GM23338 (cell line): ENCODE measurements at regions not wholly inside any gene's neighbourhood (a gene's known extent, or its start where the extent isn't known, plus 50 kb on each side); places are given as distances from the start of the nearest gene placed in this dataset.

ENCODE experiments used
- ATAC-seq: fragments of 200-7000 bp; cut with Tn5 transposase; 3 replicates; pipeline ENCODE4 v1.9.1; 2020
- DNase-seq: peaks from one replicate; pipeline ENCODE4 v3.0.0-alpha.2; 2015; ENCODE audit warnings: low spot score
- H2AFZ ChIP-seq: fragments of 200-600 bp; sonication (generic); 2 replicates; pipeline ENCODE4 v1.8.0; 2016; ENCODE audit warnings: antibody characterized with exemption, mild to moderate bottlenecking, moderate library complexity
- H3F3A ChIP-seq: fragments of 200-600 bp; sonication (generic); replicated peaks from 2 replicates; pipeline ENCODE4 v1.8.0; 2017; ENCODE audit warnings: antibody characterized with exemption, mixed run types, low read depth
- H3K27ac ChIP-seq: fragments of 200-600 bp; sonication (generic); 2 replicates; pipeline ENCODE4 v1.6.1; 2016; ENCODE audit warnings: low read depth
- H3K27me3 ChIP-seq: fragments of 200-600 bp; sonication (generic); 2 replicates; pipeline ENCODE4 v1.8.0; 2016; ENCODE audit warnings: mild to moderate bottlenecking, mixed run types, moderate library complexity; ENCODE audit not compliant: insufficient read depth
- H3K36me3 ChIP-seq: fragments of 200-600 bp; sonication (generic); 2 replicates; pipeline ENCODE4 v1.8.0; 2016; ENCODE audit warnings: mild to moderate bottlenecking; ENCODE audit not compliant: insufficient read depth
- H3K4me1 ChIP-seq: fragments of 200-600 bp; sonication (generic); 2 replicates; pipeline ENCODE4 v1.8.0; 2016; ENCODE audit warnings: mild to moderate bottlenecking, moderate library complexity; ENCODE audit not compliant: insufficient read depth
- H3K4me2 ChIP-seq: fragments of 200-600 bp; sonication (generic); 2 replicates; pipeline ENCODE4 v1.7.1; 2017; ENCODE audit warnings: mixed run types
- H3K4me3 ChIP-seq: fragments of 200-600 bp; sonication (generic); 2 replicates; pipeline ENCODE4 v1.6.1; 2016; ENCODE audit warnings: mixed run types
- H3K79me2 ChIP-seq: fragments of 200-600 bp; sonication (generic); replicated peaks from 2 replicates; pipeline ENCODE4 v1.8.0; 2017; ENCODE audit warnings: mild to moderate bottlenecking; ENCODE audit not compliant: insufficient read depth
- H3K9me2 ChIP-seq: fragments of 200-600 bp; sonication (generic); 2 replicates; pipeline ENCODE4 v1.8.0; 2017; ENCODE audit not compliant: insufficient read depth
- H4K20me1 ChIP-seq: fragments of 200-600 bp; sonication (generic); replicated peaks from 2 replicates; pipeline ENCODE4 v1.8.0; 2017; ENCODE audit warnings: mild to moderate bottlenecking; ENCODE audit not compliant: insufficient read depth
- H3K27ac Mint-ChIP-seq: 2 replicates; pipeline ENCODE4 v1.8.0; 2020; ENCODE audit warnings: inconsistent platforms, mild to moderate bottlenecking, moderate library complexity, mixed read lengths
- H3K27me3 Mint-ChIP-seq: 3 replicates; pipeline ENCODE4 v1.8.0; 2022; ENCODE audit warnings: low read depth, mild to moderate bottlenecking, moderate library complexity, mixed read lengths, inconsistent platforms; ENCODE audit not compliant: insufficient read depth, poor library complexity
- H3K36me3 Mint-ChIP-seq: 3 replicates; pipeline ENCODE4 v1.8.0; 2021; ENCODE audit warnings: low read depth, mild to moderate bottlenecking, inconsistent platforms, moderate library complexity, mixed read lengths
- H3K4me1 Mint-ChIP-seq: 3 replicates; pipeline ENCODE4 v1.8.0; 2020; ENCODE audit warnings: mild to moderate bottlenecking, inconsistent platforms, mixed read lengths
- H3K4me3 Mint-ChIP-seq: 3 replicates; pipeline ENCODE4 v1.8.0; 2021; ENCODE audit warnings: moderate library complexity, mild to moderate bottlenecking, inconsistent platforms, mixed read lengths
- H3K9me3 Mint-ChIP-seq: 3 replicates; pipeline ENCODE4 v1.8.0; 2020; ENCODE audit warnings: moderate library complexity, mild to moderate bottlenecking, inconsistent platforms, mixed read lengths
- CREB1 ChIP-seq: fragments of 250-450 bp; sonication (Bioruptor Pico); IDR thresholded peaks from 2 replicates; pipeline ENCODE4 v1.5.0; 2020; ENCODE audit warnings: low read depth, mild to moderate bottlenecking, moderate library complexity
- EZH2 ChIP-seq: fragments of 200-600 bp; sonication (generic); IDR thresholded peaks from one replicate; pipeline ENCODE4 v1.8.0; 2017; ENCODE audit warnings: antibody characterized with exemption, mild to moderate bottlenecking, low read depth; ENCODE audit not compliant: unreplicated experiment
- EZH2phosphoT487 ChIP-seq: fragments of 200-600 bp; sonication (generic); IDR thresholded peaks from one replicate; pipeline ENCODE4 v1.8.1; 2018; ENCODE audit warnings: antibody characterized with exemption; ENCODE audit not compliant: unreplicated experiment
- JUNB ChIP-seq: IDR thresholded peaks from one replicate; pipeline ENCODE4 v1.6.1; 2016; ENCODE audit warnings: antibody characterized with exemption; ENCODE audit not compliant: unreplicated experiment
- NANOG ChIP-seq: IDR thresholded peaks from 2 replicates; pipeline ENCODE4 v1.6.1; 2016; ENCODE audit warnings: antibody characterized with exemption, borderline replicate concordance
- POLR2AphosphoS5 ChIP-seq: IDR thresholded peaks from 2 replicates; pipeline ENCODE4 v1.6.1; 2016; ENCODE audit warnings: antibody characterized with exemption, low read depth
- STAT1 ChIP-seq: IDR thresholded peaks from one replicate; pipeline ENCODE4 v1.6.1; 2016; ENCODE audit warnings: antibody characterized with exemption; ENCODE audit not compliant: unreplicated experiment
- ZNF114 ChIP-seq: fragments of 250-450 bp; sonication (Bioruptor Pico); IDR thresholded peaks from 2 replicates; pipeline ENCODE4 v1.5.0; 2020; ENCODE audit warnings: mild to moderate bottlenecking, moderate library complexity
- ZNF331 ChIP-seq: fragments of 250-450 bp; sonication (Bioruptor Pico); IDR thresholded peaks from 2 replicates; pipeline ENCODE4 v1.5.0; 2020; ENCODE audit warnings: low read depth, mild to moderate bottlenecking, moderate library complexity
- TF ChIP-seq, protein P1 (sequence below), 2 experiments: fragments of 200-600 bp in 1 of 2; sonication (generic) in 1 of 2; conservative IDR thresholded peaks; 2 replicates each; pipeline versions ENCODE4 v1.5.1 to v1.6.1; 2016 to 2017; ENCODE audit warnings: antibody characterized with exemption in 2 of 2, low read depth in 2 of 2, mild to moderate bottlenecking in 2 of 2, moderate library complexity in 1 of 2
- TF ChIP-seq, protein P2 (sequence below): IDR thresholded peaks from 2 replicates; pipeline ENCODE4 v1.6.1; 2016; ENCODE audit warnings: antibody characterized with exemption
- TF ChIP-seq, protein P3 (sequence below): IDR thresholded peaks from one replicate; pipeline ENCODE4 v1.6.1; 2018; ENCODE audit warnings: antibody characterized with exemption; ENCODE audit not compliant: unreplicated experiment
- TF ChIP-seq, protein P4 (sequence below): fragments of 250-450 bp; sonication (Bioruptor Pico); IDR thresholded peaks from 2 replicates; pipeline ENCODE4 v1.5.0; 2020; ENCODE audit warnings: mild to moderate bottlenecking, moderate library complexity

DNA sequence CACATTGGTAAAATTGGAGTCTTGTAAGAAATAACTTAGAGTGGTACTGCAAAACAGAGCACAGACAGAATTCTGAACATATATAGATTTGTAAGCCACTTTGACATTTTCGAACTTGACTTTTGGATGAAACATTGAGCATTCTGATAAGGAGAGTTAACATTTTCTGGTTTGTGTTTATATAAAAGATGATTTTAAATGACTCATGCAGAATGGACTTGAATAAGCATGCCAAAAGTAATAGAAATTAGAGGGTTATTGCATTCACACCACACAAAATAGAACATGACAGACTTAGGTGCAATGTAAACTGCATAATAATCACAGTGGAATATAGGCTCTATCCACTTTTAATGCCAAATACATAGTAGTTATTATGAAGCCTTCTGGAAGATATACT is 507.0 kb downstream of the DACH1 start:
- Mint-ChIP-seq H3K9me3 (no peaks in the 10 kb centered on the region; the same call in 2 of the 3 replicates), H3K27me3 (no peaks in the 10 kb centered on the region), H3K36me3 (no peaks in the 10 kb centered on the region), H3K27ac (no peak overlapping the region), H3K4me3 (no peak overlapping the region), H3K4me1 (no peaks in the 10 kb centered on the region)
- no peaks in the 10 kb centered on the region for H3F3A ChIP-seq
- H3K27ac ChIP-seq: no peak overlapping the region
- no peaks in the 10 kb centered on the region for H3K27me3 ChIP-seq
- H3K4me1 ChIP-seq: peaks cover 5% of the 10 kb centered on the region; the same call in 1 of the 2 replicates
- no peaks in the 10 kb centered on the region for H3K79me2 ChIP-seq
- H3K4me3 ChIP-seq: no peak overlapping the region
- no peaks in the 10 kb centered on the region for H4K20me1 ChIP-seq
- peaks cover 8% of the 10 kb centered on the region for H3K9me2 ChIP-seq
- no peaks in the 10 kb centered on the region for H3K36me3 ChIP-seq
- DNase-seq (no peak), ATAC-seq (no peak)
- H3K4me2 ChIP-seq: no peak overlapping the region
- TF ChIP-seq POLR2AphosphoS5: no peak
- TF ChIP-seq, protein P1, sequence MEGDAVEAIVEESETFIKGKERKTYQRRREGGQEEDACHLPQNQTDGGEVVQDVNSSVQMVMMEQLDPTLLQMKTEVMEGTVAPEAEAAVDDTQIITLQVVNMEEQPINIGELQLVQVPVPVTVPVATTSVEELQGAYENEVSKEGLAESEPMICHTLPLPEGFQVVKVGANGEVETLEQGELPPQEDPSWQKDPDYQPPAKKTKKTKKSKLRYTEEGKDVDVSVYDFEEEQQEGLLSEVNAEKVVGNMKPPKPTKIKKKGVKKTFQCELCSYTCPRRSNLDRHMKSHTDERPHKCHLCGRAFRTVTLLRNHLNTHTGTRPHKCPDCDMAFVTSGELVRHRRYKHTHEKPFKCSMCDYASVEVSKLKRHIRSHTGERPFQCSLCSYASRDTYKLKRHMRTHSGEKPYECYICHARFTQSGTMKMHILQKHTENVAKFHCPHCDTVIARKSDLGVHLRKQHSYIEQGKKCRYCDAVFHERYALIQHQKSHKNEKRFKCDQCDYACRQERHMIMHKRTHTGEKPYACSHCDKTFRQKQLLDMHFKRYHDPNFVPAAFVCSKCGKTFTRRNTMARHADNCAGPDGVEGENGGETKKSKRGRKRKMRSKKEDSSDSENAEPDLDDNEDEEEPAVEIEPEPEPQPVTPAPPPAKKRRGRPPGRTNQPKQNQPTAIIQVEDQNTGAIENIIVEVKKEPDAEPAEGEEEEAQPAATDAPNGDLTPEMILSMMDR (conservative IDR thresholded peaks at IDR 0.05; ENCODE audit: low read depth in 2 of 2): no peak
- no peak for TF ChIP-seq JUNB
- TF ChIP-seq CREB1: no peak
- TF ChIP-seq EZH2phosphoT487: no peak
- TF ChIP-seq NANOG: no peak
- no peak for TF ChIP-seq ZNF114 (CRISPR knock-in tag)
- TF ChIP-seq STAT1: no peak
- TF ChIP-seq, protein P2, sequence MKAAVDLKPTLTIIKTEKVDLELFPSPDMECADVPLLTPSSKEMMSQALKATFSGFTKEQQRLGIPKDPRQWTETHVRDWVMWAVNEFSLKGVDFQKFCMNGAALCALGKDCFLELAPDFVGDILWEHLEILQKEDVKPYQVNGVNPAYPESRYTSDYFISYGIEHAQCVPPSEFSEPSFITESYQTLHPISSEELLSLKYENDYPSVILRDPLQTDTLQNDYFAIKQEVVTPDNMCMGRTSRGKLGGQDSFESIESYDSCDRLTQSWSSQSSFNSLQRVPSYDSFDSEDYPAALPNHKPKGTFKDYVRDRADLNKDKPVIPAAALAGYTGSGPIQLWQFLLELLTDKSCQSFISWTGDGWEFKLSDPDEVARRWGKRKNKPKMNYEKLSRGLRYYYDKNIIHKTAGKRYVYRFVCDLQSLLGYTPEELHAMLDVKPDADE: no peak
- TF ChIP-seq ZNF331: no peak
- TF ChIP-seq, protein P3, sequence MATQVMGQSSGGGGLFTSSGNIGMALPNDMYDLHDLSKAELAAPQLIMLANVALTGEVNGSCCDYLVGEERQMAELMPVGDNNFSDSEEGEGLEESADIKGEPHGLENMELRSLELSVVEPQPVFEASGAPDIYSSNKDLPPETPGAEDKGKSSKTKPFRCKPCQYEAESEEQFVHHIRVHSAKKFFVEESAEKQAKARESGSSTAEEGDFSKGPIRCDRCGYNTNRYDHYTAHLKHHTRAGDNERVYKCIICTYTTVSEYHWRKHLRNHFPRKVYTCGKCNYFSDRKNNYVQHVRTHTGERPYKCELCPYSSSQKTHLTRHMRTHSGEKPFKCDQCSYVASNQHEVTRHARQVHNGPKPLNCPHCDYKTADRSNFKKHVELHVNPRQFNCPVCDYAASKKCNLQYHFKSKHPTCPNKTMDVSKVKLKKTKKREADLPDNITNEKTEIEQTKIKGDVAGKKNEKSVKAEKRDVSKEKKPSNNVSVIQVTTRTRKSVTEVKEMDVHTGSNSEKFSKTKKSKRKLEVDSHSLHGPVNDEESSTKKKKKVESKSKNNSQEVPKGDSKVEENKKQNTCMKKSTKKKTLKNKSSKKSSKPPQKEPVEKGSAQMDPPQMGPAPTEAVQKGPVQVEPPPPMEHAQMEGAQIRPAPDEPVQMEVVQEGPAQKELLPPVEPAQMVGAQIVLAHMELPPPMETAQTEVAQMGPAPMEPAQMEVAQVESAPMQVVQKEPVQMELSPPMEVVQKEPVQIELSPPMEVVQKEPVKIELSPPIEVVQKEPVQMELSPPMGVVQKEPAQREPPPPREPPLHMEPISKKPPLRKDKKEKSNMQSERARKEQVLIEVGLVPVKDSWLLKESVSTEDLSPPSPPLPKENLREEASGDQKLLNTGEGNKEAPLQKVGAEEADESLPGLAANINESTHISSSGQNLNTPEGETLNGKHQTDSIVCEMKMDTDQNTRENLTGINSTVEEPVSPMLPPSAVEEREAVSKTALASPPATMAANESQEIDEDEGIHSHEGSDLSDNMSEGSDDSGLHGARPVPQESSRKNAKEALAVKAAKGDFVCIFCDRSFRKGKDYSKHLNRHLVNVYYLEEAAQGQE: no peak
- TF ChIP-seq, protein P4, sequence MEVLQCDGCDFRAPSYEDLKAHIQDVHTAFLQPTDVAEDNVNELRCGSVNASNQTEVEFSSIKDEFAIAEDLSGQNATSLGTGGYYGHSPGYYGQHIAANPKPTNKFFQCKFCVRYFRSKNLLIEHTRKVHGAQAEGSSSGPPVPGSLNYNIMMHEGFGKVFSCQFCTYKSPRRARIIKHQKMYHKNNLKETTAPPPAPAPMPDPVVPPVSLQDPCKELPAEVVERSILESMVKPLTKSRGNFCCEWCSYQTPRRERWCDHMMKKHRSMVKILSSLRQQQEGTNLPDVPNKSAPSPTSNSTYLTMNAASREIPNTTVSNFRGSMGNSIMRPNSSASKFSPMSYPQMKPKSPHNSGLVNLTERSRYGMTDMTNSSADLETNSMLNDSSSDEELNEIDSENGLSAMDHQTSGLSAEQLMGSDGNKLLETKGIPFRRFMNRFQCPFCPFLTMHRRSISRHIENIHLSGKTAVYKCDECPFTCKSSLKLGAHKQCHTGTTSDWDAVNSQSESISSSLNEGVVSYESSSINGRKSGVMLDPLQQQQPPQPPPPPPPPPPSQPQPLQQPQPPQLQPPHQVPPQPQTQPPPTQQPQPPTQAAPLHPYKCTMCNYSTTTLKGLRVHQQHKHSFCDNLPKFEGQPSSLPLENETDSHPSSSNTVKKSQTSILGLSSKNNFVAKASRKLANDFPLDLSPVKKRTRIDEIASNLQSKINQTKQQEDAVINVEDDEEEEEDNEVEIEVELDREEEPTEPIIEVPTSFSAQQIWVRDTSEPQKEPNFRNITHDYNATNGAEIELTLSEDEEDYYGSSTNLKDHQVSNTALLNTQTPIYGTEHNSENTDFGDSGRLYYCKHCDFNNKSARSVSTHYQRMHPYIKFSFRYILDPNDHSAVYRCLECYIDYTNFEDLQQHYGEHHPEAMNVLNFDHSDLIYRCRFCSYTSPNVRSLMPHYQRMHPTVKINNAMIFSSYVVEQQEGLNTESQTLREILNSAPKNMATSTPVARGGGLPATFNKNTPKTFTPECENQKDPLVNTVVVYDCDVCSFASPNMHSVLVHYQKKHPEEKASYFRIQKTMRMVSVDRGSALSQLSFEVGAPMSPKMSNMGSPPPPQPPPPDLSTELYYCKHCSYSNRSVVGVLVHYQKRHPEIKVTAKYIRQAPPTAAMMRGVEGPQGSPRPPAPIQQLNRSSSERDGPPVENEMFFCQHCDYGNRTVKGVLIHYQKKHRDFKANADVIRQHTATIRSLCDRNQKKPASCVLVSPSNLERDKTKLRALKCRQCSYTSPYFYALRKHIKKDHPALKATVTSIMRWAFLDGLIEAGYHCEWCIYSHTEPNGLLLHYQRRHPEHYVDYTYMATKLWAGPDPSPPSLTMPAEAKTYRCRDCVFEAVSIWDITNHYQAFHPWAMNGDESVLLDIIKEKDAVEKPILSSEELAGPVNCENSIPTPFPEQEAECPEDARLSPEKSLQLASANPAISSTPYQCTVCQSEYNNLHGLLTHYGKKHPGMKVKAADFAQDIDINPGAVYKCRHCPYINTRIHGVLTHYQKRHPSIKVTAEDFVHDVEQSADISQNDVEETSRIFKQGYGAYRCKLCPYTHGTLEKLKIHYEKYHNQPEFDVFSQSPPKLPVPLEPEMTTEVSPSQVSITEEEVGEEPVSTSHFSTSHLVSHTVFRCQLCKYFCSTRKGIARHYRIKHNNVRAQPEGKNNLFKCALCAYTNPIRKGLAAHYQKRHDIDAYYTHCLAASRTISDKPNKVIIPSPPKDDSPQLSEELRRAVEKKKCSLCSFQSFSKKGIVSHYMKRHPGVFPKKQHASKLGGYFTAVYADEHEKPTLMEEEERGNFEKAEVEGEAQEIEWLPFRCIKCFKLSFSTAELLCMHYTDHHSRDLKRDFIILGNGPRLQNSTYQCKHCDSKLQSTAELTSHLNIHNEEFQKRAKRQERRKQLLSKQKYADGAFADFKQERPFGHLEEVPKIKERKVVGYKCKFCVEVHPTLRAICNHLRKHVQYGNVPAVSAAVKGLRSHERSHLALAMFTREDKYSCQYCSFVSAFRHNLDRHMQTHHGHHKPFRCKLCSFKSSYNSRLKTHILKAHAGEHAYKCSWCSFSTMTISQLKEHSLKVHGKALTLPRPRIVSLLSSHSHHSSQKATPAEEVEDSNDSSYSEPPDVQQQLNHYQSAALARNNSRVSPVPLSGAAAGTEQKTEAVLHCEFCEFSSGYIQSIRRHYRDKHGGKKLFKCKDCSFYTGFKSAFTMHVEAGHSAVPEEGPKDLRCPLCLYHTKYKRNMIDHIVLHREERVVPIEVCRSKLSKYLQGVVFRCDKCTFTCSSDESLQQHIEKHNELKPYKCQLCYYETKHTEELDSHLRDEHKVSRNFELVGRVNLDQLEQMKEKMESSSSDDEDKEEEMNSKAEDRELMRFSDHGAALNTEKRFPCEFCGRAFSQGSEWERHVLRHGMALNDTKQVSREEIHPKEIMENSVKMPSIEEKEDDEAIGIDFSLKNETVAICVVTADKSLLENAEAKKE (CRISPR knock-in tag): no peak
- TF ChIP-seq EZH2: no peak
- H2AFZ ChIP-seq: no peak overlapping the region
